Pancreas (tissue), 10 donors: ENCODE measurements at regions not wholly inside any gene's neighbourhood (a gene's known extent, or its start where the extent isn't known, plus 50 kb on each side); places are given as distances from the start of the nearest gene placed in this dataset.

Experiments
- ATAC-seq, 4 donors: fragments of 200-7000 bp; cut with Tn5 transposase; one replicate each; pipeline versions ENCODE4 v1.8.0 to v1.9.1; 2020; ENCODE audit warnings: mild to moderate bottlenecking in 4 of 4, moderate library complexity in 4 of 4
- DNase-seq, 6 donors: peaks; one replicate each; pipeline ENCODE4 v3.0.0-alpha.2; 2020
- FAIRE-seq: peaks from 2 replicates; lab custom pipeline; 2012; peaks lifted over from hg19 to GRCh38; lab: Jason Lieb, UNC
- H3K27ac ChIP-seq, 4 donors: fragments of 200-600 bp; sonication (generic); 1 replicate in 3 of 4; 2 replicates in 1 of 4; pipeline versions ENCODE4 v1.5.0 to v1.8.0; 2020
- H3K27me3 ChIP-seq, 4 donors: fragments of 200-600 bp; one replicate each; pipeline ENCODE4 v1.8.0; 2021
- H3K36me3 ChIP-seq, 3 donors: fragments of 200-600 bp; sonication (generic) in 1 of 3; one replicate each; pipeline versions ENCODE4 v1.5.0 to v1.8.0; 2020 to 2021
- H3K4me1 ChIP-seq, 3 donors: fragments of 200-600 bp; one replicate each; pipeline ENCODE4 v1.8.0; 2021
- H3K4me3 ChIP-seq, 4 donors: fragments of 200-600 bp; sonication (generic) in 2 of 4; one replicate each; pipeline versions ENCODE4 v1.5.0 to v1.8.0; 2020 to 2021
- H3K9me3 ChIP-seq, 4 donors: fragments of 200-600 bp; one replicate each; pipeline ENCODE4 v1.8.0; 2021
- WGBS, 2 donors: extraction: QIAGEN DNeasy Blood & Tissue Kit; methylation state at CpG; one replicate each; pipeline ENCODE4 v1.1.7; 2013; 5-methylcytosine and 5-hydroxymethylcytosine counted together
- intact Hi-C, 3 donors: fragments of 100-400 bp; cut with DNase I; formaldehyde crosslinking; loops; one replicate each; pipeline versions ENCODE4 v1.11.1 to v1.14.2; 2022
- TF ChIP-seq, protein P1 (sequence below), 4 donors: fragments of 200-600 bp; sonication (generic) in 3 of 4; IDR thresholded peaks; one replicate each; pipeline versions ENCODE4 v1.5.0 to v1.8.0; 2021; ENCODE audit warnings: antibody characterized with exemption in 4 of 4
- donor health status: healthy with polysubstance abuse.
- donor health status: DM: no; HTN: no; CAD: no; lungs with moderate emphysema.
- donor health status: DM: no; HTN: no; CAD: no.
- donor health status: control.
- donor health status: control.
- donor health status: Bipolar disorder and iron deficiency.
- donor health status: DM: yes; HTN: yes; CAD: no.
- donor health status: DM: no; HTN: no; CAD: no.
- donor health status: DM: no; HTN: no; CAD: no.
- donor health status: DM: yes; HTN: yes; CAD: no.

- TF ChIP-seq, protein P1, sequence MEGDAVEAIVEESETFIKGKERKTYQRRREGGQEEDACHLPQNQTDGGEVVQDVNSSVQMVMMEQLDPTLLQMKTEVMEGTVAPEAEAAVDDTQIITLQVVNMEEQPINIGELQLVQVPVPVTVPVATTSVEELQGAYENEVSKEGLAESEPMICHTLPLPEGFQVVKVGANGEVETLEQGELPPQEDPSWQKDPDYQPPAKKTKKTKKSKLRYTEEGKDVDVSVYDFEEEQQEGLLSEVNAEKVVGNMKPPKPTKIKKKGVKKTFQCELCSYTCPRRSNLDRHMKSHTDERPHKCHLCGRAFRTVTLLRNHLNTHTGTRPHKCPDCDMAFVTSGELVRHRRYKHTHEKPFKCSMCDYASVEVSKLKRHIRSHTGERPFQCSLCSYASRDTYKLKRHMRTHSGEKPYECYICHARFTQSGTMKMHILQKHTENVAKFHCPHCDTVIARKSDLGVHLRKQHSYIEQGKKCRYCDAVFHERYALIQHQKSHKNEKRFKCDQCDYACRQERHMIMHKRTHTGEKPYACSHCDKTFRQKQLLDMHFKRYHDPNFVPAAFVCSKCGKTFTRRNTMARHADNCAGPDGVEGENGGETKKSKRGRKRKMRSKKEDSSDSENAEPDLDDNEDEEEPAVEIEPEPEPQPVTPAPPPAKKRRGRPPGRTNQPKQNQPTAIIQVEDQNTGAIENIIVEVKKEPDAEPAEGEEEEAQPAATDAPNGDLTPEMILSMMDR (IDR thresholded peaks at IDR 0.05): no peak
- H3K9me3 ChIP-seq: no peaks in the 10 kb centered on the region
Measured at GRCh38 chr14:58711382-58711781, 73.6 kb downstream of the DACT1 start.

DNA sequence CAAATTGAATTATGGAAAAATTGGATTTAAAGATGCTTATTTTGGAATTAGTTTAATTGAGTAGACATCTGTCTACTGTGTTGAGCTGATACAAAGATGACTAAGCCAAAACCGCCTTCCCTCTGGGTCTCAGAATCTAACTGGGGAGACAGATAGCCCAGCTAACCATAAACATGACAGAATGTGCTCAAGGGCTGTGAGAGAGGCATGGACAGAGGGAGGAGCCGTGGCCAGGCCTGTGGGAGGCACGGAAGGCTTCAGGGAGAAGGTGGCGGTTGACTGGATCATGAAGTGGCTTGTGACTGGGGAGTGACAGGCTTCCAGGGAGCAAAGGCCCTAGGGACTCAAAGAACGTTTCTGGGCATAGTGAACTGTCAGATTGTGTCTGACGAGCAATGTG, 74.6 kb downstream of the DACT1 start:
- Histone ChIP-seq H3K27ac (no peak overlapping the region), H3K27me3 (no peaks in the 10 kb centered on the region), H3K4me3 (no peak overlapping the region), H3K36me3 (no peaks in the 10 kb centered on the region), H3K9me3 (no peaks in the 10 kb centered on the region), H3K4me1 (no peaks in the 10 kb centered on the region)
- DNase-seq (no peak), FAIRE-seq (no peak), ATAC-seq (no peak)
- TF ChIP-seq, protein P1 (IDR thresholded peaks at IDR 0.05): no peak
- intact Hi-C loops: no loop called here
- 63 to 71% methylated on average over 6 of the region's 6 CpGs for WGBS, 2 donors

More at GRCh38 chr14:58711382-58711781, 73.6 kb downstream of the DACT1 start:
- no peaks in the 10 kb centered on the region for H3K36me3 ChIP-seq
- no peak overlapping the region for H3K27ac ChIP-seq
- ATAC-seq (no peak), DNase-seq (no peak), FAIRE-seq (no peak)
- 87 to 91% methylated on average over 3 of the region's 3 CpGs for WGBS, 2 donors
- no peaks in the 10 kb centered on the region for H3K4me1 ChIP-seq
- intact Hi-C loops: no loop called here
- H3K27me3 ChIP-seq: no peaks in the 10 kb centered on the region
- no peak overlapping the region for H3K4me3 ChIP-seq

DNA sequence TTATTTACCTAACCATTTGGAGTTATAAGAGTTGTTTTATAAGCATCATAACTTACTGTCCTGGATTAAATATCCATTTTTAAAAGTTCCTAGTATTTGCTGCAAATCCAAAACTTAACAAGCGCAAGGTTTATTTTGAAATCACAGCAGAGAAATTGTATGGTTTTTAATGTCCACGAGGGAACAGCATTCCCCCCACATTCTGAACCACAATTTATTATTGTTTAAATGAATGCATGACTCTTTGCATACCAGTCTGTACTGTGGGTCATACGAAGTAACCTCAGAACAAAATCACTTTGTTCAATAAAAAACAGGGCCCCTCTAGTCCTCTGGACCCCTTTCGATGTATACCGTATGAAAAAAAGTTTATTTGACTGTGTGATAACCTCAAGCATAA, 75.9 kb downstream of the DACT1 start:
- 63 to 73% methylated on average over 5 of the region's 5 CpGs for WGBS, 2 donors

DNA sequence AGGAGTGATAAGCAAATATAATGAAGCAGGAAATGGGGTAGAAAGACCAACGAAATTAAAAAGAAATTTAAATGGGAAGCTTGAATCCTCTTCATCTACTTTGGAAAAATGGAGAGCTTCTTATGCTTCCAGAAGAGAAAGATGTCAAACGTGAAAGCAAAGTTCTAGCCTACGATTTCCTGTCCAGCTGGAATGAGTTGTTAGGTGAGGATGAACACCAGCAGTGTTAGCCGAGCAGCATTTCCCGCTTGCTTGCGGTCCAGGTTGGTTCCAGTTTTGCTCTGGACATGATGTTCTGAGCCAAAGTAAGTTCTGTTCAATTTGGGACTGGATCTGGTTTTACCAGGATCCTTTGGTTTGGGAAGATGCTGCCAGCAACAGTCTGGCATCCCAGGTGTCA, 78.9 kb downstream of the DACT1 start:
- intact Hi-C loops: no loop called here
- DNase-seq: no peak
- no peaks in the 10 kb centered on the region for H3K27me3 ChIP-seq
- no peak for FAIRE-seq
- H3K4me3 ChIP-seq: no peak overlapping the region
- no peak overlapping the region for H3K27ac ChIP-seq
- H3K36me3 ChIP-seq: no peaks in the 10 kb centered on the region
- 47 to 71% methylated on average over 6 of the region's 6 CpGs for WGBS, 2 donors
- no peak for ATAC-seq
- TF ChIP-seq, protein P1 (IDR thresholded peaks at IDR 0.05): no peak
- no peaks in the 10 kb centered on the region for H3K4me1 ChIP-seq
- H3K9me3 ChIP-seq: no peaks in the 10 kb centered on the region

More for the DNA sequence above, 75.9 kb downstream of the DACT1 start:
- no peaks in the 10 kb centered on the region for H3K36me3 ChIP-seq
- ATAC-seq: no peak
- no peak for DNase-seq
- no peak overlapping the region for H3K4me3 ChIP-seq
- TF ChIP-seq, protein P1 (IDR thresholded peaks at IDR 0.05): no peak
- H3K27ac ChIP-seq: no peak overlapping the region
- no peaks in the 10 kb centered on the region for H3K9me3 ChIP-seq
- intact Hi-C loops: no loop called here
- FAIRE-seq: no peak
- H3K4me1 ChIP-seq: no peaks in the 10 kb centered on the region
- no peaks in the 10 kb centered on the region for H3K27me3 ChIP-seq

- TF ChIP-seq, protein P1 (IDR thresholded peaks at IDR 0.05): no peak
- Histone ChIP-seq H3K36me3 (no peaks in the 10 kb centered on the region), H3K4me1 (no peaks in the 10 kb centered on the region), H3K27ac (no peak overlapping the region), H3K4me3 (no peak overlapping the region), H3K9me3 (no peaks in the 10 kb centered on the region), H3K27me3 (no peaks in the 10 kb centered on the region)
- DNase-seq (no peak), ATAC-seq (no peak), FAIRE-seq (no peak)
- intact Hi-C loops: no loop called here
Measured at GRCh38 chr14:58717211-58717610, 79.4 kb downstream of the DACT1 start.
